ENCODE measurements at regions not wholly inside any gene's neighbourhood (a gene's known extent, or its start where the extent isn't known, plus 50 kb on each side); places are given as distances from the start of the nearest gene placed in this dataset.

GRCh38 chr21:41671859-41672542, 94.9 kb downstream of the RIPK4 start:
- DNase-seq (ENCODE audit: low read depth): no peak

GRCh38 chr21:41671212-41671762, 95.6 kb downstream of the RIPK4 start:
- DNase-seq (ENCODE audit: low read depth): no peak
- TF ChIP-seq, protein P1, sequence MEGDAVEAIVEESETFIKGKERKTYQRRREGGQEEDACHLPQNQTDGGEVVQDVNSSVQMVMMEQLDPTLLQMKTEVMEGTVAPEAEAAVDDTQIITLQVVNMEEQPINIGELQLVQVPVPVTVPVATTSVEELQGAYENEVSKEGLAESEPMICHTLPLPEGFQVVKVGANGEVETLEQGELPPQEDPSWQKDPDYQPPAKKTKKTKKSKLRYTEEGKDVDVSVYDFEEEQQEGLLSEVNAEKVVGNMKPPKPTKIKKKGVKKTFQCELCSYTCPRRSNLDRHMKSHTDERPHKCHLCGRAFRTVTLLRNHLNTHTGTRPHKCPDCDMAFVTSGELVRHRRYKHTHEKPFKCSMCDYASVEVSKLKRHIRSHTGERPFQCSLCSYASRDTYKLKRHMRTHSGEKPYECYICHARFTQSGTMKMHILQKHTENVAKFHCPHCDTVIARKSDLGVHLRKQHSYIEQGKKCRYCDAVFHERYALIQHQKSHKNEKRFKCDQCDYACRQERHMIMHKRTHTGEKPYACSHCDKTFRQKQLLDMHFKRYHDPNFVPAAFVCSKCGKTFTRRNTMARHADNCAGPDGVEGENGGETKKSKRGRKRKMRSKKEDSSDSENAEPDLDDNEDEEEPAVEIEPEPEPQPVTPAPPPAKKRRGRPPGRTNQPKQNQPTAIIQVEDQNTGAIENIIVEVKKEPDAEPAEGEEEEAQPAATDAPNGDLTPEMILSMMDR (conservative IDR thresholded peaks at IDR 0.05; ENCODE audit: low read depth, low read length): no peak
- no peak overlapping the region for H3K4me3 ChIP-seq (ENCODE audit: low read depth, low read length)

More at GRCh38 chr21:41671859-41672542, 94.9 kb downstream of the RIPK4 start:
- H3K4me3 ChIP-seq (ENCODE audit: low read depth, low read length): no peak overlapping the region
- TF ChIP-seq, protein P1 (conservative IDR thresholded peaks at IDR 0.05; ENCODE audit: low read depth, low read length): no peak

DNA sequence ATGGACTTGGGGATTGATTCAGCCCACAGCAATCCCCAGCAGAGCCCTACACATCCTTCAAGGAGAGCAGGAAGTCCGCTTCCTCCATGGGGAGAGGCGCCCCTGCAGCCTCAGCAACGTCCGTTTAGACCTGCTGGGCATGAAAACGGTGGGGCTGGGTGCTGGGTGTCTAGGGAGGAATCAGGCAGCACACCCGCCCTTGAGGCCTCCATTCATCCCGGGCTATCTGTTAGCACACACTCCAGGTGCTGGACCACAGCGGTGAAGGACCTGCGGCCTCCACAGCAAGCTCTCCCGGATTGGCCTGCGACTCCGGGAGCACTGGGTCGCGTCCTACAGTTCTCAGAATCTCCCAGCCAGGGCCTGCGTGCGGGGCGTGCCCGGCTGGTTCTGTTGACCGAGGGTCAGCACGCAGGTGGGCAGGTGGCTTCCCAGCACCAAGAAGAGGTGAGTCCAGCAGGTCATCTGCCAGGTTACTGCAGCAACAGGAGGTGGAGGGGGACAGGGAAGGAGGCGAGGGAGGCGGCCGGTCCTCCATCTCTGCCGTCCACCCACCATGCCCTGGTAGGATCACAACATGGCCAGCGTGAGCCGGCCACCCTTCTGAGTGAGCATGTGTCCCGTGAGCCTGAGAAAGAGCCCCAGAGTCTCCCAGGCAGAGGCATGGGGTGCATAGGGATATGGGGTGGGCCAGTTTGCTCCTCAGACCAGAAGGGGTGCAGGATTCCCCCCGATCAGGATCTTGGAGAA, 96.6 kb downstream of the RIPK4 start:
- TF ChIP-seq, protein P1 (conservative IDR thresholded peaks at IDR 0.05; ENCODE audit: low read depth, low read length): no peak
- no peak for DNase-seq (ENCODE audit: low read depth)
- H3K4me3 ChIP-seq (ENCODE audit: low read depth, low read length): no peak overlapping the region

DNA sequence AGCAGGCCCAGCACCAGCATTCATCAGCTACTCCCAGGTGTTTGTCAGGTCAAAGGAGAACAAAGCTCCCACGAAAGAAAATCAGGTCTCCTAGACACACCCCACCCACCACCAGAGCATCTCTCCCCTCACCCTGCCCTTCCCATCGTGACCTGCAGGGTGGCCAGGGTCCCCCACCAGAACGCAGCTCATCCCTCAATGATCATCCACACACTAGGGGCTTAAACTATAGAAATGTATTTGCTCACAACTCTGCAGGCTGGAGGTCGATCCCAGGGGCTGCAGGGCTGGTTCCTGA, 97.4 kb downstream of the RIPK4 start:
- TF ChIP-seq, protein P1 (conservative IDR thresholded peaks at IDR 0.05; ENCODE audit: low read depth, low read length): no peak
- H3K4me3 ChIP-seq (ENCODE audit: low read depth, low read length): no peak overlapping the region
- DNase-seq (ENCODE audit: low read depth): no peak

- TF ChIP-seq, protein P1 (conservative IDR thresholded peaks at IDR 0.05; ENCODE audit: low read depth, low read length): no peak
- DNase-seq (ENCODE audit: low read depth): no peak
Observed at GRCh38 chr21:41668686-41669532, 97.9 kb downstream of the RIPK4 start.

DNA sequence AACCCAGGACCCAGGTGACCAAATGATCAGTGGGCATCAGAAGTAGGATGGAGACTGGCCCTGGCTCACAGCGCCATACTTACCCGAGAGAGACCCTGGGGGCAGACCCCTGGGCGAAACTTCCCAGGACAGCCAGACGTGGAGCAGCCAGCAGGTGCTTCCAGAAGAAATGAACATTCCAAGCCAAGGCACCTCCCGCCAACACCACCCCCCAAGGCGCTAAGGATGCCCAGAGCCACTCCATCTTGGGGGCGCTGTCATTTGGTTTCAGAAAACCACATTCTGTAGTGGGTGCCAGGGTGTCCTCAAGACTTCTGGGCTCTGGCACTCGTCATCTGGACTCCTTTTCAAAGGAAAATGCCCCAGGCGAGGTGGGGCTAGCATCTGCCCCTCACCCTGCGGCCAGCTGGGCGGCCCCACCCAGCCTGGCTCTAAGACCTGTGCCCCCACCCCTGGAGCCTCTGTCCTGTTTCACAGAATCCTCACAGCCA, 98.8 kb downstream of the RIPK4 start:
- H3K4me3 ChIP-seq (ENCODE audit: low read depth, low read length): no peak overlapping the region
- no peak for DNase-seq (ENCODE audit: low read depth)
- TF ChIP-seq, protein P1 (conservative IDR thresholded peaks at IDR 0.05; ENCODE audit: low read depth, low read length): no peak

More at GRCh38 chr21:41668686-41669532, 97.9 kb downstream of the RIPK4 start:
- no peak overlapping the region for H3K4me3 ChIP-seq (ENCODE audit: low read depth, low read length)
